Prostate gland (tissue), 2 donors: ENCODE measurements at regions not wholly inside any gene's neighbourhood (a gene's known extent, or its start where the extent isn't known, plus 50 kb on each side); places are given as distances from the start of the nearest gene placed in this dataset.

Source experiments
- DNase-seq: peaks from one replicate; pipeline ENCODE4 v3.0.0-alpha.2; 2019; ENCODE audit warnings: low spot score
- H3K27ac ChIP-seq, 2 donors: fragments of 200-600 bp; sonication (generic); 2 replicates each; pipeline ENCODE4 v1.5.1; 2017 to 2019
- H3K27me3 ChIP-seq: fragments of 200-600 bp; sonication (generic); replicated peaks from 2 replicates; pipeline ENCODE4 v1.5.1; 2019; ENCODE audit not compliant: insufficient read depth
- H3K36me3 ChIP-seq, 2 donors: fragments of 200-600 bp; sonication (generic); 1 replicate in 1 of 2; 2 replicates in 1 of 2; pipeline versions ENCODE4 v1.5.1 to v1.8.1; 2017 to 2019
- H3K4me1 ChIP-seq: fragments of 200-600 bp; sonication (generic); replicated peaks from 2 replicates; pipeline ENCODE4 v1.5.1; 2019
- H3K4me3 ChIP-seq, 2 donors: fragments of 200-600 bp; sonication (generic); 2 replicates each; pipeline ENCODE4 v1.5.1; 2017 to 2019
- H3K9me3 ChIP-seq: fragments of 200-600 bp; sonication (generic); 2 replicates; pipeline ENCODE4 v1.5.1; 2017
- POLR2A ChIP-seq: fragments of 450-650 bp; IDR thresholded peaks from one replicate; pipeline ENCODE4 v1.6.1; 2016; ENCODE audit warnings: antibody characterized with exemption, mild to moderate bottlenecking
- POLR2AphosphoS5 ChIP-seq: sonication (generic); formaldehyde crosslinking; IDR thresholded peaks from one replicate; pipeline ENCODE4 v1.6.1; 2017; ENCODE audit warnings: antibody characterized with exemption
- WGBS: methylation state at CpG from one replicate; pipeline ENCODE4 v1.1.5; 2018; 5-methylcytosine and 5-hydroxymethylcytosine counted together
- intact Hi-C: fragments of 100-400 bp; cut with DNase I; formaldehyde crosslinking; loops from one replicate; pipeline ENCODE4 v1.14.2; 2022
- TF ChIP-seq, protein P1 (sequence below), 4 experiments: fragments of 200-600 bp in 2 of 4; fragments of 450-650 bp in 2 of 4; sonication (generic) in 2 of 4; IDR thresholded peaks; 1 replicate in 3 of 4; 2 replicates in 1 of 4; pipeline ENCODE4 v1.5.1; 2016 to 2019; ENCODE audit warnings: antibody characterized with exemption in 4 of 4, mild to moderate bottlenecking in 2 of 4, moderate library complexity in 2 of 4

DNA sequence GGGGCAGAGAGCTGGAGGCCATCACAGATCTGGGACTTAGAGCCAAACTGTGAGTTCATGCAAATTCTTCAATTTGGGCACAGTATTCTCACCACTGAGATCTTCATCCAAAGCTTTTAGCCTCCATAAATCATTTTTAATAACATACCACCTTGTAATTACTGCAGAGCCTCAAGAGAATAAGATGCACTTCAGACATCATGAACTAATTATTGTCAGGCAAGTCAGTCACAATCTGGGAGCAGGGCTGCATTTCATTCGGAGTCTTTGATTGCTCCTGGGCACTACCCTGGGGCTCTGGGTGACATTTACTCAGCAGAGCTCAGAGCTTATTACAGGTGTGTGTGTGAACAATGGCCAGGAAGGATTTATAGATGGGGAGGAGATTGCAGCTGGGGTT is 623.7 kb downstream of the PTPRU start:
- no peak overlapping the region for H3K4me3 ChIP-seq
- H3K9me3 ChIP-seq: no peaks in the 10 kb centered on the region
- intact Hi-C loops: no loop called here
- DNase-seq: no peak
- no peaks in the 10 kb centered on the region for H3K4me1 ChIP-seq
- H3K36me3 ChIP-seq: no peaks in the 10 kb centered on the region
- H3K27ac ChIP-seq: no peak overlapping the region
- 58% methylated on average over 1 of the region's 1 CpG for WGBS
- H3K27me3 ChIP-seq: no peaks in the 10 kb centered on the region
- TF ChIP-seq POLR2A: no peak
- TF ChIP-seq, protein P1, sequence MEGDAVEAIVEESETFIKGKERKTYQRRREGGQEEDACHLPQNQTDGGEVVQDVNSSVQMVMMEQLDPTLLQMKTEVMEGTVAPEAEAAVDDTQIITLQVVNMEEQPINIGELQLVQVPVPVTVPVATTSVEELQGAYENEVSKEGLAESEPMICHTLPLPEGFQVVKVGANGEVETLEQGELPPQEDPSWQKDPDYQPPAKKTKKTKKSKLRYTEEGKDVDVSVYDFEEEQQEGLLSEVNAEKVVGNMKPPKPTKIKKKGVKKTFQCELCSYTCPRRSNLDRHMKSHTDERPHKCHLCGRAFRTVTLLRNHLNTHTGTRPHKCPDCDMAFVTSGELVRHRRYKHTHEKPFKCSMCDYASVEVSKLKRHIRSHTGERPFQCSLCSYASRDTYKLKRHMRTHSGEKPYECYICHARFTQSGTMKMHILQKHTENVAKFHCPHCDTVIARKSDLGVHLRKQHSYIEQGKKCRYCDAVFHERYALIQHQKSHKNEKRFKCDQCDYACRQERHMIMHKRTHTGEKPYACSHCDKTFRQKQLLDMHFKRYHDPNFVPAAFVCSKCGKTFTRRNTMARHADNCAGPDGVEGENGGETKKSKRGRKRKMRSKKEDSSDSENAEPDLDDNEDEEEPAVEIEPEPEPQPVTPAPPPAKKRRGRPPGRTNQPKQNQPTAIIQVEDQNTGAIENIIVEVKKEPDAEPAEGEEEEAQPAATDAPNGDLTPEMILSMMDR (IDR thresholded peaks at IDR 0.05): no peak
- no peak for TF ChIP-seq POLR2AphosphoS5

DNA sequence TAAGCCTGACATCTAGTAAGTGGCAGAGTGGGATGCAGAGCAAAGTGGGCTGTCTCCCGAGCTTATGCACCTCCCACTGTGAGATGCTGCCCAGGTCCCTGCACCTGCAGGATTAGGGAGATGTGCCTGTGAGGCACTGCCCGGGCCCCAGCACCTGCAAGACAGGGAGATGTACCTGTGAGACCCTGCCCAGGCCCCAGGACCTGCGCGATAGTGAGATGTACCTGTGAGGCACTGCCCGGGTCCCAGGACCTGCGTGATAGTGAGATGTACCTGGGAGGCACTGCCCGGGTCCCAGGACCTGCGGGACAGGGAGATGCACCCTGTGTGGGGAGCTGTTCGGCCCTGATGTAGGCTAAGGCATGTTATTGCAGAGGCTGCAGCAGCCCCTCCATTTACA is 622.8 kb downstream of the PTPRU start:
- H3K27ac ChIP-seq: no peak overlapping the region
- no peaks in the 10 kb centered on the region for H3K27me3 ChIP-seq
- H3K4me1 ChIP-seq: no peaks in the 10 kb centered on the region
- intact Hi-C loops: no loop called here
- no peaks in the 10 kb centered on the region for H3K9me3 ChIP-seq
- H3K4me3 ChIP-seq: no peak overlapping the region
- 77% methylated on average over 8 of the region's 9 CpGs for WGBS
- no peaks in the 10 kb centered on the region for H3K36me3 ChIP-seq
- DNase-seq: no peak
- no peak for TF ChIP-seq POLR2AphosphoS5
- TF ChIP-seq, protein P1 (IDR thresholded peaks at IDR 0.05): no peak
- no peak for TF ChIP-seq POLR2A

DNA sequence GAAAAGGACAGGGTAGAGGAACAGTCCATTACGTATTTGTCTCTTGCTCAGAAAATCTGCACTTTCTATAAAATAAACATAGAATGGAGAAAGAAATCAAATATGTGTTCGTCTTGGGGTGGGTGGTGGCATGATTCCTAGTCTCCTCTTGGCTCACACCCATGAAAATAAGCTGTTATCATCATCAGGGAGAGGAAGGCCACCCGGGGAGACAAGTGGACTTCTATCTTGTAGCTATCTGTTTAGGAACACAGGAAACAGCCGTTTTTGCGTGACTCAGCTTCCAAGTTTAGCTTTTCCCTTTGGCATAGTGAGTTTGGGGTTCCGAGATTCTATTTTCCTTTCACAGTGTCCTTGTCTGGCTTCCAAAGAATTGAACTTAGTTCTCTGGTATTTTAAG is 622.3 kb downstream of the PTPRU start:
- H3K4me3 ChIP-seq: no peak overlapping the region
- H3K36me3 ChIP-seq: no peaks in the 10 kb centered on the region
- no peaks in the 10 kb centered on the region for H3K4me1 ChIP-seq
- H3K27me3 ChIP-seq: no peaks in the 10 kb centered on the region
- H3K9me3 ChIP-seq: no peaks in the 10 kb centered on the region
- intact Hi-C loops: no loop called here
- TF ChIP-seq POLR2A: no peak
- TF ChIP-seq, protein P1 (IDR thresholded peaks at IDR 0.05): no peak
- TF ChIP-seq POLR2AphosphoS5: no peak
- DNase-seq: no peak
- no peak overlapping the region for H3K27ac ChIP-seq
- WGBS: 59% methylated on average over 6 of the region's 6 CpGs

DNA sequence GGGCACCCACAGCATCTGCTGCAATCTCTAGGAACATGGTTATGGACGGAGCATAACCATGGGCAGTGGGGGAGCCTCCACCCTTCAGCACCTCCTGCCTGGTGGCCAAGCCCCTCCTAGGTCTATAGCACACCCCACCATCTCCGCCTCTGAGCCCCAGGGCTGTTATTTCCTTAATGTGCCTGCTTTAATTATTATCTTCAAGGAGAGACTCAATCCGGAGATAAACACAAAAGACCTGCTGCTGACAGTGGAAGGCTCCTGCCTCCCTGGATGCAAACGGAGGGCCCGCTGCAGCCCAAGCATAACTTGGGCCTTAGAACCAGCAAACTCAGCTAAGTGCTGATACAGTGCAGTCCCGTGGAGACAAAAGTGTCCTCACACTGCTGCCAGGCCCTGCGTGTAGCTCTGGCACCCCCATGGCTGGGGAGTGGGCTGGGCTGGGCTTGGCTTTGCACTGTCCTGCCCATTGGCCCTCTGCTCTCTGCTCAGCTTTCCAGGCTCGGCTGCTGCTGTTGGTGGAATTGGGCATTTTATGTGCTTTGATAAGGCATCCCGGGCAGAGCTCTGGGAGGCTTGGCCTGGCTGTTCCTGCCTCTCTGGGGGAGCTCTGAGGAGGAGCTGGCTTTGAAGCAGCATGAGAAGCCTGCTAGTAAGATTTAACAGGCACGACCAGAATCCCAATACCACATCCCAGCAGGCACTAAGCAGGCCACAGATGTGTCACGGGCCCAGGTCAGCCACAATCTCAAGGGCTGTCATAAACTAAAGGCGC is 620.2 kb downstream of the PTPRU start:
- Histone ChIP-seq H3K27me3 (no peaks in the 10 kb centered on the region), H3K36me3 (no peaks in the 10 kb centered on the region), H3K4me1 (no peaks in the 10 kb centered on the region), H3K4me3 (no peak overlapping the region), H3K27ac (no peak overlapping the region), H3K9me3 (no peaks in the 10 kb centered on the region)
- intact Hi-C loops: no loop called here
- DNase-seq: no peak
- TF ChIP-seq POLR2A (no peak), POLR2AphosphoS5 (no peak)
- TF ChIP-seq, protein P1 (IDR thresholded peaks at IDR 0.05): no peak
- WGBS: 61% methylated on average over 12 of the region's 12 CpGs

DNA sequence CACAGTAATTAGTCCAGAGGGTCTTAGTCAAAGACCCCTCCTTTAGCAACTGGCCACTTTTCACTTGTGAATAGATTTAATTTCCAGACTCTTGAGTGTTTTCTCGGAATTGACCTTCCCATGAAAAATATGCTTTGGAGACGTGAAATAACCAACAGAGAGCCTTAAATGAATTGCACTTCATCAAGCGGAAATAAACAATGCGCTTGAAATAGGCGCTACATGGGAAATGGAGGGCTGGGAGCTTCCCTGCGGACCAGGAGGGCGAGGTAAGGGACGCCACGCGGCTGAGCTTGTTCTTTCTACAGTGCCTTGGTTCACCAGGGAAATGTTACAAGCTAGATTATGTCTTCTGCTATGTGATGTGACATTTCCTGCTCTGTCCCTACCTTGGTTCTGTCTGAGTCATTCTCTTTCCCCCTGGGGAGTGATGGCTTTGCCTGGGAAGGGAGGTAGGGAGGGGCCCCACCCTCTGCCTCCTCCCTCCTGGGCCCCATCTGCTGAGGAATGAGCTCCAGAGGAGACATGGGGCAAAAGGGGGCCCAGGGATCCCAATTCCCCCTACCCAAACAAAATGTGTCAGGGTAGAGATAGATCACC is 619.3 kb downstream of the PTPRU start:
- no peaks in the 10 kb centered on the region for H3K36me3 ChIP-seq
- 95% methylated on average over 10 of the region's 10 CpGs for WGBS
- TF ChIP-seq, protein P1 (IDR thresholded peaks at IDR 0.05): no peak
- TF ChIP-seq POLR2AphosphoS5 (no peak), POLR2A (no peak)
- no peak for DNase-seq
- H3K4me1 ChIP-seq: no peaks in the 10 kb centered on the region
- no peak overlapping the region for H3K4me3 ChIP-seq
- intact Hi-C loops: no loop called here
- H3K27me3 ChIP-seq: no peaks in the 10 kb centered on the region
- no peak overlapping the region for H3K27ac ChIP-seq
- H3K9me3 ChIP-seq: no peaks in the 10 kb centered on the region
